ENCODE measurements at regions not wholly inside any gene's neighbourhood (a gene's known extent, or its start where the extent isn't known, plus 50 kb on each side); places are given as distances from the start of the nearest gene placed in this dataset.
"Not testable (repeated sequence)": the region's sequence is repeated elsewhere in the genome, so short reads cannot be mapped to it uniquely, and the experiment has no call there.

DNA sequence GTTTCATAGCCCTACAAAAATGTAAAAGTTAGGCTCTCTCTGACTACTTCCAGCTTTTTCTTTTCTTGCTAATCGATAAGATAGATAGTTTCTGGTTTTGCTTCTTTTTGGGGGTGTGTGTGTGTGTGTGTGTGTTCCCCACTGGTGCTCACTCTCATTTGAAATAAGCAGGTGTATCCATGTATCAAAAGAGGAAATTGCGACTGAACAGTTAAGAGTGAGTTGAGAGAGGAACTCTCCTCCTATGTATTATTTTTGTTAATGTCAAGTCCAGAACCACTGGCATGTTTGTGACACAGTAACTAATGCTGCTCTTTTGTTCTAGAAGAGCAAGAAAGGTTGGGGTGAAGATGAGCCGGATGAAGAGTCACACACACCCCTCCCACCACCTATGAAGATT lies 96.7 kb upstream of the UMPS start:
- DNase-seq (ENCODE audit: low read depth, low spot score), result no peak

DNA sequence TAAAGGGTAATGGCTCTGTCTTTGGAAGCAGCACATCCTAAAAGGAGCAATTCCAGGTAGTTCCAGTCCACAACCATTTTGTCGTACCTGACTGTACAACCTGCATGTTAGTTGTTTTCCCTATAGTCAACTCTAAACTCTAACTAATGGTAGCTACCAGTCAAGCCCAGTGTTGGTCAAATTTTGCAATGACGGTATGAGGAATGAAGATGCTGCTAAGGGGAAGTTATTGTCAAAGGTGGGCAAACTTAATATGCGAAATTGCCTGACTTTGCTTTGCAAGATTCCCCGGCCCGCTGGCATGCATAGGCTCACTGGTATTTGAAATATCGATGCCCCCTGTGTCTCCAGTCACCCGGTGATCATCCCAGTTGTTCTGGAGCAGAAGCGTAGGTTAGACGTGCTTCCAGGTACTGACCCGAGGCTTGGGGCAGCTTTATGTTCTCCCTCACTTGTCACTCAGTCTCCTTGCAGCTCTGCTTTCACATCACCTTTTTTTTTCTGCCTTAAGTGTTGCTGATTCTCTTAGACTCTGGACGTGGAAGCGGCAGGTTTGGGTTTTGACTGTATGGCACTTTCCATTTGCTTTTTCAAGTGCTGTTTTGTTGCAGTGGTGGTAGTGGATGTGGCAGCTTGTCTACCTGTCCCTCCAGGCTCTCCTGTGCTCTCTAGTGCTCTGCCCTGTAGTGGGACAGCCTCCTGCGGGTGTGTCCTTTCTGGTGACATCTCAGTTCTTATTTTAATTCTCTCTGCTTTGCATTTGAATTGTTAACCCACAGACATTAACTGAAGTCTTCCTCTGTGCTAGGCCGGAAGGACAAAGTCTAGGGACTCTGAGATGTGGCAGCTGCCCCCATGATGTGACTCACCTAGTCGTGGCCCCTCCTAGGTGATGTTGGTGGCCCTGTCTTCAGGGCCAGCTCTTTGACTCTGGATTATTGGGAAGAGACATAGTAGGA lies 95.8 kb upstream of the UMPS start:
- DNase-seq (ENCODE audit: low read depth, low spot score), result no peak

DNA sequence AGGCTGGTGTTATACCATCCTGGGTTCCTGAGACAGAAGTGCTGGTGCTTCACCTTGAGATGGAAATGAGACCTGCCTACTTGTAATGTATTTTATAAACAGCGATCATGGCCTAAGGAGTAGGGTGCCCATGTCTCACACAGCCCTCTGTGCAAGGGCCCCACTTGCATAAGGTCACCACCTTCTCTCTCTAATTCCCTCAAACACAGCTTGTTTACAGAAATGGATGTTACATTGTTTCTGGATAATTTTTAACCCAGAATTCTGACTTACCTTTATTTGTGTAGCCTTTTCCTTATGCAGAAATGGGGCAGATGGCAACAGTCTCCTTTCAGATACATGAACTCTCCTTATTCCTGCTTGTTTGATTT lies 95.1 kb upstream of the UMPS start:
- no peak for DNase-seq (ENCODE audit: low read depth, low spot score)

DNA sequence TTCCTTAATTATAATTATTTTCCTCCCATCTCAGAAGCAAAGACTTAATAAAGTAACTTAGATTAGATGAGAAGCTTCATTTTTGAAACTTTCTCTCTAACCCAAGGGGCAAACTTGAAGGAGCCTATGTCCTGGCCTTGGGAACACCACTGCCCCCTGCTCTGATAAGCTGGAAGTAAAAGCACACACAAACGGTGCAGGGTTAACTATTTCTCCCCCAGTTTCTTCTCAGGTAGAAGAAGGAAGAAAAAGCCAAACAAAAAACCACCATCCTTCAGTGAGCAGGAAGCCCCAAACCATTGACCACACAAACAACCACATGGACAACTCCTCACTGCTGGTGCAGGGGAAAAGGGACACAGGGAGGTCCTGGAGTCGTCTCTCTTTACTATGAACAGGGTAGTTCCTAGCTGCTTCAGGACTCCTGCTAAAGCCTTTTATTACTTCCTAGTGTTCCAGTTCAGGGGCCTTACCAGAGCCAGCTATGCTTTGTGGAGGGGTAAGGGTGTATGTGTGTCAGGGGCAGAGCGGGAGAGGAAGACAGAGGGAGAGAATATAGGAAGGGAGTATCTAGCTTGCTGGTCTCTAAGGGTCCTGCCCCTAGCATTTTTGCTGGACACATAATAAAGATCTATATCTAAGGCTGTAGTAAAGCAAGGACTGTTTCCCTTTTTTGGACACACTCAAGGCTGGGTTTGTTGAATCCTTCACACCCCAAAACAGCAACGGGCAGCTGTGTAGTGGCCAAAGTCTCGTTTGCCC lies 94.0 kb upstream of the UMPS start:
- DNase-seq (ENCODE audit: low read depth, low spot score), result no peak

DNA sequence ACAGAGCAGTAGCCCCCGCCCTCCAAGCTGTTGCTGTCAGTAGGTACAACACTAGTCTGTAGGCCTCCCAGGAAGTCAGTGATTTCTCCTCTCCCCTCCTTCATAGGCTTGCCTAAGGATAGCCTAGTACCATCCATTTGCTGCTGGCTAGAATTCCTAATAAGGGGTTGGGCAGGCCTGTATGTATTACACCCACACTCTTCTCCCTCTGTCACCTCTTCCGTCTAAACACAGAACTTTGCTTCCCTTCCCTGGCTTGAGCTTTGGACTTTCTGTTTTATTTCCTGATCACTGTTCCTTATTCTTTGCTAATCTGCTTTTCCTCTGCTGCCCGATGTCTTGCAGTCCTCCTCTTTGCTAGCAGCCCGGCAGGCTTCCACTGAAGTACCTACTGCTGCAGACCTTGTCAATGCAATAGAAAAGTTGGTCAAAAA lies 93.4 kb upstream of the UMPS start:
- DNase-seq (ENCODE audit: low read depth, low spot score), result no peak

DNA sequence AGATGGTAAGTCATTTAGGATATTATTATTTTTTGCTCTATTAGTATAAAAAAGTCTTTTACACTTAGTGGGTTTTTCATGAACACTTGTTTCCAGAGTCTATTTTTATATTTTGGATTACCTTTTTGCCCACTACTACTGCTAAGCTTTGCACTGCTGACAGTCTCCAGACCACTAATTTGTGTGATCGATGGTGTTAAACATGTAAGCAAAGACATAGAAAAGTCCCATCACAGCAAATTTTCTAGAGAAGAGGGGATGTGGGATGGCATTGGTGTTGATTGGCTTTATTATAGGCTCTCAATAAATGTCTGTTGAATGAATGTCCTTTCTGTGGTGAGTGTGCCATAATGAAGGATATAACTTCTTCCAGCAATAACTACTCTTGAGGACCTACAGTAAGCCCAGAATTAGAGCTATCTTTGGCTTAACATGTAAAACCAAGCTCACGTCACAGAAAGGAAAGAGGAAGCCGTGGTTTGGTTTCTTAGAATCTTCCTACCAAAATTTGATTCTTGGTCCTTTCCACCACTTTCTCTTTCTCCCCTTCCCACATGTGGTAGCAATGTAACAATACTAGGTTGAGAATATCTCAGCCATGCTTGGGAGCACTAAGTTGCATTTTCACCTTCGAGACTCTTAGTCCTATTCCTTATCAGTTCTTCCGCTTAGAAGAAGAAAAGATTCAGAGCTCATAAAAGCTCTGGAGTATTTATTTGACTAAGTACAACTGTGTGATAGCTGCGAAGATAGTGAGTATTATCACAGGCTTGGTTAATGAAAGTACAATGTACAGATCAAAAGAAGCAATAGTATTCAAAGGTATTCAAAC lies 90.6 kb upstream of the UMPS start:
- no peak for DNase-seq (ENCODE audit: low read depth, low spot score)

DNA sequence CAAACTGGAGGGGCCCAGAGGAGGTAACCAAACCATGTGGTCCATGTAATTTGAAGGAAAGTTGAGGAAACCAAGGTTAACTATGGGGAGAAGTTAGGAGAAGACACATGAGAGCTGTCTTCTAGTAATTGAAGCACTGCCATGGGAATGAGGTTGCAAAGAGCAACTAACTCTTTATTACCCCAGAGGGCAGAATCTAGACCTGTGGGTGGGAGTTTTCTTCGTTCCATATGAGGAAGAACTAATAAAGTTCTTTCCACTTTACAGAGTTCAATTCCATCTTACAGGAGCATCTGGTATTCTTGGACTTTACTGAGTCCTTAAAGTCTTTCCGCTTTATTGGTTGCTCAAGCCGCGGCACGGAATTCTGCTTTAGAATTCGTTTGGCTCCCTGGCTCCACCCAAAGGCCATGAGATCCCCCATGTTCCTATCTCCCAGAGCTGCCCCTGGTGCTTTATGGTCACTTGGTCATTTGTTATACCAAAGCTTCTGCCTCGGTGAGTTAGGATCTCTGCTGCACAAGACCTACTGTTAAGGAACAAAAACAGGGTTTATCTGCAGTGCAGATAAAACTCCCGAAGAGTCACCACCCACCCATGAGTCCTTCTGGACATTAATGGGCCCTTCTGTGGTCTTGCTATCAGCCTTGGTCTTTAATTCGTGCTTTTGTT lies 89.5 kb upstream of the UMPS start:
- no peak for DNase-seq (ENCODE audit: low read depth, low spot score)

DNA sequence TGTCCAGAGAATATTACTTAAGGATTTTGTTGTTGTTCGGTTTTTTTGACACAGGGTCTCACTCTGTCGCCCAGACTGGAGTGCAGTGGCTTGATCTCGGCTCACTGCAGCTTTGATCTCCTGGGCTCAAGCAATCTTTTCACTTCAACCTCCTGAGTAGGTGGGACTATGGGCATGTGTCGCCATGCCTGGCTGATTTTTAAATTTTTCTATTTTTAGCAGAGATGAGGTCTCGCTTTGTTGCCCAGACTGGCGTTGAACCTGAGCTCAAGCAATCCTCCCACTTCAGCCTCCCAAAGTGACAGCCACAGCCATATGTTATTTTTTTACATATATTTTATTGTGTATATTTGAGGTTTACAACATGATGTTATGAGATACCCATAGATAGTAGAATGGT lies 86.8 kb upstream of the UMPS start:
- no peak for DNase-seq (ENCODE audit: low read depth, low spot score)

DNA sequence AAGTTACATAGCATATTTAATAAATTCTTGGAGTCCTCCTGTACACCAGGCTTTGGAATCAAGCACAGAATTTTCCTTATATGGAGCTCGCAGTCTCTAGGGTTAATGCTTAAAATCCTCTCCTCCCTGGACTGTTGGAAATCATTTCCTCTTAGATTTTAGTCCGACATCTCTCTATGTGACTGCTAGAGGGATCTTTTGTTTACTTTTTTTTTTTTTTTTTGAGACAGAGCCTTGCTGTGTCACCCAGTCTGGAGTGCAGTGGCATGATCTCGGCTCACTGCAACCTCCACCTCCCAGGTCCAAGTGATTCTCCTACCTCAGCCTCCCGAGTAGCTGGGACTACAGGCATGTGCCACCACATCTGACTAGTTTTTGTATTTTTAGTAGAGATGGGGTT lies 84.1 kb upstream of the UMPS start:
- not testable (repeated sequence) for DNase-seq (ENCODE audit: low read depth, low spot score)

DNA sequence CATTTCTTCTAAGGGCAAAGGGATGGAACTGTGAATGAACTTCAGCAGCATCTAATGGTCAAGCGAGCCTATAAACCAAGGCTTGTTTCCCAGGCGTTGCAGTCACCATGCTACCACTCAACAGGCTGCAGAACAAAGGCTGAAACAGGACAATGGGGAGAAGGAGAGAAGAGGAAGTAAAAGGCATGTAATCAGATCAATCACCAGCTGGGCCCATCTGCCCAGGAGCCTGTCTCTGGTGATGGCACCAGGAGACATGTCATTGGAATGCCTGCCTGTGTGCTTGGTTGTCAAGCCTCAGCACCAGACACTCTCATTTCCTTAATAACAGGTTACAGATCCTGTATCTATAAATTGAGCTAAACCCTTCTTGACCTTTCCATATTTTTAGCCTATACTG lies 81.7 kb upstream of the UMPS start:
- no peak for DNase-seq (ENCODE audit: low read depth, low spot score)

DNA sequence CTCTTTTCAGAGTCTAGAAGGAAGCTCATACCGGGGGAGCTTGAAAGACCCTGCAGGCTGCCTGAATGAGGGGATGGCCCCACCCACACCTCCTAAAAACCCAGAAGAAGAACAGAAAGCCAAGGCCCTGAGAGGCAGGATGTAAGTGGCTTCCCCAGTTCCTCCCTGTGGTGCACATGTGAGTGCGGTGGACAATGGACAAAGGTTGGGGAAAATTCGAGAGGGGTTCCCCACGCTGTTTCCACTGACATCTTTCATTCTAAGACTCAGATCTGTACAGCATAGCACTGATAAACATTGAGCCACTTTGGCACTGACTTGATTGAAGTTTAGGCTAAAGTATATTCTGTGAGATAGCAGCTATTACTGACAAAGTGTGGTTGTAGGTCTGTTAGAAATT lies 79.5 kb upstream of the UMPS start:
- DNase-seq (ENCODE audit: low read depth, low spot score), result no peak

DNA sequence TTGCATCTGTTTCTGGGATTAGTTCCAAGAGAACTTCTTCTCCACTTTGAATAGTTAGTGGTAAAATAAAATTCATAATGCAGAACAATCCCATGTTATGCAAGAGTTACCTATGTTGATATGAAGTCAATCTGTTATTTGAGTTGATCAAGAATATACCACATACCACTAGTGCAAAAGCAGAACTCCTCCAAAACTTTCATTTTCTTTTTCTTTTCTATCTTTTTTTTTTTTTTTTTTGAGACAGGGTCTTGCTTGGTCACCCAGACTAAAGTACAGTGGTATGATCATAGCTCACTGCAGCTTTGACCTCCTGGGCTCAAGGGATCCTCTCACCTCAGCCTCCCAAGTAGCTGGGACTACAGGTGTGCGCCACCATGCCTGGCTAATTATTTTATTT lies 78.8 kb upstream of the UMPS start:
- DNase-seq (ENCODE audit: low read depth, low spot score), result not testable (repeated sequence)

DNA sequence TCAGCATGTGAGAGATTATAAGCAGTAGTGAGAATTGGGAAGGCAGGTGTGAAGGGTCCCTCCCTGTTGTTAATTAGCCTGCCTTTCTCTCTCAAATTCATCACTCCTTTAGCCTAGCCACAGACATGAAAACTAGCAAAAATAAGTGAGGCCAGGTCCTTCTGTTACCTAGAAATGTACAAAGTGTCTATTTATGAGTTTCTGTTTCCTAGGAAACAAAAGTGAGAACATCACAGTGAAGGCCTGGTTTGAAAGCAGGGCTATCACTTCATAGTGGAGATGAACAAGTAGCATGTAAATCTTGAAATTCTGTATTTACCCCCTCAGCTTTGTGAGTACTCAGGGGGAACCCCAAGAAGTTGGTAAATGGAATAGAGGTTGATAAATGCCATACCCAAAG lies 78.2 kb upstream of the UMPS start:
- DNase-seq (ENCODE audit: low read depth, low spot score), result no peak

DNA sequence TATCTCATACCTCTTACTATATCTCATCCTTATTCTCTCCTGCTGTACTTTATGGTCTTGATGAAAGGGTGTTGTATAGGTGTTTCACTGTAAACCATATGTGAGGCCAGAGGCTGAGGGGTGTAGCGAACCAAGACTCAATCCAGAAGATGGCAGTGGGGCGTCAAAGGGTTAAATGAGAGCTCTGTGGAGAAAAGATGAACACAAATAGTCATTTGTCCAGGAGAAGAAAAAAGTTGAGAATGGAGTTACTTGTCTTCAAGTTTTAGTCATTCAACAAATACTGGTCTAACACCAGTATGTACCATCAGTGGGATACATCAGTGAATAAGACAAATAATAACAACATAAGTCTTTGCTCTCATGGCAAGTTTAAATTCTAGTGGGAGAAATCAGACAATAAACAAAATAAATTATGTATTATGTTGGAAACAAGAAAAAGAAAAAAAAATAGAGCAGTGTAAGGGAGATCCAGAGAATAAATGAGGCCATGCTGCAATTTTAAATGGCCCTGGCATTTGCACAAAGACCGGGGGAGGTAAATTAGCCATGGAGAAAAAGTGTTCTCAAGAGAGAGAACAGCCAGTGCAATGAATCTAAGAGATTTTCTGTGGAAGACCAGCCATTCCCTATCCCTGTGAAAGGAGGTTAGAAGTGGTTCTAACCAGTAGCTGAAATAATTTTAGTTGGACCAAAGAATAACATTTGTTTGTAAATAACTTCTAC lies 77.0 kb upstream of the UMPS start:
- no peak for DNase-seq (ENCODE audit: low read depth, low spot score)

DNA sequence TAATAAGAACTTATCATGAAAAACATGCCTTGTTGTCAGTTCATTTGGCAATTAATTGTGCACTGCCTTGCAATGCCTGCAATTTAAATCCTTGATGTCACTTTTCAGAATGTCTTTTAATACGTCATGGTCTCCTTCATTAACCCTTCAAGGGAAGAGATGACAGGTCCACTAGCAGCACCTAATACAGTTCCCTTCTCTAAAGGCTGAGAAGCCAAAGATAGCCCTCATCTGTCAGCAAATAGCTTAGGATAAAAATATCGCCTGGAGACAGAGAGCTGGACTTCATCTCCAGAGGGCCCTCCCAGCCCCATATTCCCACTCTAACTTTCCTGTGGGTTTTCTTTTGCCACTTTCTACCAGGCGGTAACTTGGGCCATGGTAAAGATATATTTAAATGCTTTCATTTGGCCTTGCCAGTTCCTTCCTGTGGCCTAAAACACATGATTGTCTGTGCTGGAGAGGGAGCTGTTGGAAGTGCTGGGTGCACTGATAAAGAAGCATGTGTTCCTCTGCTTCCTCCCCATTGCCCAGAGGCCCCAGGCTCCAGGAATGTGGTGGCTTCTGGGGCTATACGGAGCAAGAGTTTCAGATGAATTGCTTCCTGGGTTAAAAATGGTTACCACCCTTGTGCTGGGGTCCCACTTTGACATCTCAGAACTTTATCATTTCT lies 76.3 kb upstream of the UMPS start:
- no peak for DNase-seq (ENCODE audit: low read depth, low spot score)

DNA sequence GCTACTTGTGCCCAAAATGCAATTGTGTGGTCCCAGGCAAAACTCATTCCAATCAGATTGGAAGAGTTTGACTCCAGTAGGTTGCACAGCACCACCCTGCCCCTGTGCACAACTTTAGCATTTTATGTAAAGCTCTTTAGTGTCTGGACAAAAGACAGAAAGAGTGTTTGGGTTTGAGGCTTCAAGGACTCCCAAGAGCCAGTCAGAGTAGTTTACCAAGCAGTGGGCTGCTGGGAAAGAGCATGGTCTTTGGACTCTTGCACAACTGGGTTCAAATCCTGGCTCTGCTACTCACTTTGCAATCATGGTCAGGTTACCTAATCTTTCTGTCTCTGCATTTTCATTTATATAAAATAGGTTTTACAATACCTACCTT lies 75.8 kb upstream of the UMPS start:
- no peak for DNase-seq (ENCODE audit: low read depth, low spot score)

DNA sequence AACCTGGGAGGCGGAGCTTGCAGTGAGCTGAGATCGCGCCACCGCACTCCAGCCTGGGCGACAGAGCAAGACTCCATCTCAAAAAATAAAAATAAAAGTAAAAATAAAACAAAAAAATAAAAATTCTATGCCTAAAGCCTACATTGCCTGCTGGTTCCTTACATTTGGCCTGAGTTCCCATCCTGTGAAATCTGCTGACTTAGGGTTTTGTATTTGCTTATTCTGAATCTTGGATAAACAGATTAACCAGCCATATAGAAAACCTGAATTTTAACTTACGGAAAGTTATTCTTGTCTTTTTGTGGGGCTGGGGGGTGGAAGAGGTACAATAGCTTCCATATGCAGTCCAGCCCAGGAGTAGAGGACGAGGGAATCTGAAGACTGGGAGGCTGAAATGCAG lies 73.7 kb upstream of the UMPS start:
- no peak for DNase-seq (ENCODE audit: low read depth, low spot score)

DNA sequence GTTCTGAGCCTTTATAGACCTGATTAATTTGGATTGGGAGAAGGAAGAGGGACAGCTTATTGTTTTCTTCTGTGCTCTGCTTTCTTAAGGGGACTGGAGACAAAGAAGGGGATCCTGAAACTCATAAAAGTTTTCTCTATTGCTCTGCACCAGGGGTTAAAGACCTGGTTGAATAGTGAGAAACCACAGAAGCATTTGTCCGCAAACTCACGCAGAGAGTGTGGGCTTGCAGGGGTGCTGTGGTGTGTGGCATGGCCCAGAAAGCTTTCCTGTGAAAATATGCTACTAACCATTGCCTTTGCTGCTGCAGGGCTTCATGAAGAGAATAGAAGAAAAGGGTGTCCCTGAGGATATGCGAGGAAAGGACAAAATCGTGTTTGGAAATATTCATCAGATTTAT lies 73.1 kb upstream of the UMPS start:
- no peak for DNase-seq (ENCODE audit: low read depth, low spot score)

DNA sequence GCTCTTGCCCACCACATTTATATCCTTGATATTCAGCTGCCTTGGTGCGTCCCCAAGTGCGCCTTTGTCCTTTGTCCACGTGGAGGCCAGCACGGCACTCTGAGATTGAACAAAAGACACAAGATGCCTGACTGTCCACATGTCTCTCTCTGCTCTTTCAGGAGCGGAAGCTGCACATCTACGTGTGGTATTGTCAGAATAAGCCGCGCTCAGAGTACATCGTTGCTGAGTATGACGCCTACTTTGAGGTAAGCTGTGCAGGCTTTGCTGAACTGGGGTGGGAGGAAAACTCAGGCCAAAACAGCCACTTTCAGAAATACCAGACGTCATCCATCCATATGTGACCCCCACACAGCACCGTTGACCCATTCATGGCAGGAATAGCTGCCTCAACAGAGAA lies 72.0 kb upstream of the UMPS start:
- no peak for DNase-seq (ENCODE audit: low read depth, low spot score)

DNA sequence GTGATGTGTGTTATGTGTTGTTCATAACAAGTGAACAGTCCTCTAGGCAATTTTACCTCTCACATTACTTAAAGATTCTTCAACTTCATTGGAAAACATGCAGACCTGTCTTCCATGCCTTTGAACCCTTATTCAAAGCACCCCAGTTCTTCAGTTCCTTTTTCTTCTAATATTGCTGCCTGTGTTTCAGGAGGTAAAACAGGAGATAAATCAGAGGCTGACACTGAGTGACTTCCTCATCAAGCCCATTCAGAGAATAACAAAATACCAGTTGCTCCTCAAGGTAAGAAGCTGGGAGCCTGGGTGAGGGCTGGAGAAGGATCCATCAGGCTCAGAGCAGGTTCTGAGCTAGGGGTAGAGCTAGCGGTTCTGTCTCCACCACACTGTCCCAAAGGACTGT lies 71.1 kb upstream of the UMPS start:
- no peak for DNase-seq (ENCODE audit: low read depth, low spot score)

Measured in brain pericyte (primary cell).